Large intestine (tissue), 3 donors: ENCODE measurements at regions not wholly inside any gene's neighbourhood (a gene's known extent, or its start where the extent isn't known, plus 50 kb on each side); places are given as distances from the start of the nearest gene placed in this dataset.

Experiments used
- DNase-seq, 2 donors: peaks; one replicate each; pipeline versions ENCODE4 v3.0.0 to v3.0.0-alpha.2; 2013
- H3K27ac ChIP-seq: one replicate; pipeline ENCODE4 v1.5.1; 2013; ENCODE audit warnings: low read length
- H3K27me3 ChIP-seq: 2 replicates; pipeline ENCODE4 v1.6.1; 2013; ENCODE audit warnings: low read length; ENCODE audit not compliant: control insufficient read depth, insufficient read depth
- H3K36me3 ChIP-seq: 2 replicates; pipeline ENCODE4 v1.6.1; 2013; ENCODE audit warnings: low read length; ENCODE audit not compliant: control insufficient read depth, insufficient read depth
- H3K4me1 ChIP-seq: one replicate; pipeline ENCODE4 v1.6.1; 2013; ENCODE audit warnings: low read length; ENCODE audit not compliant: control insufficient read depth, insufficient read depth
- H3K4me3 ChIP-seq: one replicate; pipeline ENCODE4 v1.5.1; 2013; ENCODE audit warnings: low read length
- H3K9me3 ChIP-seq: one replicate; pipeline ENCODE4 v1.6.1; 2013; ENCODE audit warnings: mild to moderate bottlenecking, low read depth, low read length, moderate library complexity; ENCODE audit not compliant: control insufficient read depth
- WGBS: methylation state at CpG from one replicate; pipeline ENCODE4 v1.1.5; 2013; ENCODE audit warnings: low lambda C conversion rate; ENCODE audit not compliant: insufficient coverage; 5-methylcytosine and 5-hydroxymethylcytosine counted together

GRCh38 chr2:88815697-88816096 lies 124.2 kb downstream of the RPIA start:
- no peak for DNase-seq
- WGBS = no CpG with 5 or more reads among the region's 2 CpGs
- Histone ChIP-seq H3K4me1 (no peaks in the 10 kb centered on the region), H3K27me3 (no peaks in the 10 kb centered on the region), H3K36me3 (no peaks in the 10 kb centered on the region), H3K9me3 (no peaks in the 10 kb centered on the region), H3K27ac (no peak overlapping the region), H3K4me3 (no peak overlapping the region)

DNA sequence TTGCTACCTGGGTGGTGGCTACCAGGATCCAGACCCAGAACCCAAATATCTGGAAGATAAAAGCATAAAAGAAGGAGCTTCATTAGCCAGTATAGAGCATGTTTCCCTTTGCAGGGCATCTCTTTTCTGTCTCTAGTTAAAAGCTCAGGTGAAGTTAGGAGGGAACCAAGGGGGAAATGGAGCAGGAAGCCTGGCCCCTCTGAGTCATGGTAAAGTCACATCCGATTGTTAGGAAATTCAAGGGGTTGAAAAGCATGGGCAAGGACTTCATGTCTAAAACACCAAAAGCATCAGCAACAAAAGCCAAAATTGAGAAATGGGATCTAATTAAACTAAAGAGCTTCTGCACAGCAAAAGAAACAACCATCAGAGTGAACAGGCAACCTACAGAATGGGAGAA lies 126.9 kb downstream of the RPIA start:
- DNase-seq = no peak
- Histone ChIP-seq H3K36me3 (no peaks in the 10 kb centered on the region), H3K27me3 (no peaks in the 10 kb centered on the region), H3K4me1 (no peaks in the 10 kb centered on the region), H3K4me3 (no peak overlapping the region), H3K9me3 (no peaks in the 10 kb centered on the region), H3K27ac (no peak overlapping the region)
- no CpG with 5 or more reads among the region's 1 CpG for WGBS

- H3K36me3 ChIP-seq = no peaks in the 10 kb centered on the region
- no peaks in the 10 kb centered on the region for H3K4me1 ChIP-seq
- H3K4me3 ChIP-seq = no peak overlapping the region
- no peak overlapping the region for H3K27ac ChIP-seq
- DNase-seq = no peak
- WGBS = 75% methylated on average over 1 of the region's 6 CpGs
- no peaks in the 10 kb centered on the region for H3K9me3 ChIP-seq
- H3K27me3 ChIP-seq = peaks cover 5% of the 10 kb centered on the region
Measured at GRCh38 chr2:88824951-88825350, 133.5 kb downstream of the RPIA start.

- Histone ChIP-seq H3K4me1 (no peaks in the 10 kb centered on the region), H3K27ac (no peak overlapping the region), H3K9me3 (no peaks in the 10 kb centered on the region), H3K36me3 (no peaks in the 10 kb centered on the region), H3K4me3 (no peak overlapping the region), H3K27me3 (peaks cover 5% of the 10 kb centered on the region)
- DNase-seq = no peak
- whole genome bisulfite sequencing = no CpG with 5 or more reads among the region's 4 CpGs
Measured at GRCh38 chr2:88826399-88826798, 134.9 kb downstream of the RPIA start.

- DNase-seq = no peak
- H3K9me3 ChIP-seq = no peaks in the 10 kb centered on the region
- H3K4me1 ChIP-seq = no peaks in the 10 kb centered on the region
- no peak overlapping the region for H3K27ac ChIP-seq
- H3K36me3 ChIP-seq = no peaks in the 10 kb centered on the region
- WGBS = 100% methylated on average over 3 of the region's 6 CpGs
- peaks cover 5% of the 10 kb centered on the region for H3K27me3 ChIP-seq
- no peak overlapping the region for H3K4me3 ChIP-seq
Measured at GRCh38 chr2:88827821-88828220, 136.3 kb downstream of the RPIA start.

GRCh38 chr2:88828397-88829137 lies 137.1 kb downstream of the RPIA start:
- no peak for DNase-seq
- Histone ChIP-seq H3K4me1 (no peaks in the 10 kb centered on the region), H3K27ac (no peak overlapping the region), H3K9me3 (no peaks in the 10 kb centered on the region), H3K36me3 (no peaks in the 10 kb centered on the region), H3K27me3 (peaks cover 5% of the 10 kb centered on the region), H3K4me3 (no peak overlapping the region)
- no CpG with 5 or more reads among the region's 13 CpGs for WGBS

GRCh38 chr2:88829607-88830463 lies 138.4 kb downstream of the RPIA start:
- Histone ChIP-seq H3K4me3 (no peak overlapping the region), H3K4me1 (no peaks in the 10 kb centered on the region), H3K27me3 (peaks cover 5% of the 10 kb centered on the region), H3K27ac (no peak overlapping the region), H3K9me3 (no peaks in the 10 kb centered on the region), H3K36me3 (no peaks in the 10 kb centered on the region)
- 29% methylated on average over 2 of the region's 5 CpGs for WGBS
- DNase-seq = no peak

DNA sequence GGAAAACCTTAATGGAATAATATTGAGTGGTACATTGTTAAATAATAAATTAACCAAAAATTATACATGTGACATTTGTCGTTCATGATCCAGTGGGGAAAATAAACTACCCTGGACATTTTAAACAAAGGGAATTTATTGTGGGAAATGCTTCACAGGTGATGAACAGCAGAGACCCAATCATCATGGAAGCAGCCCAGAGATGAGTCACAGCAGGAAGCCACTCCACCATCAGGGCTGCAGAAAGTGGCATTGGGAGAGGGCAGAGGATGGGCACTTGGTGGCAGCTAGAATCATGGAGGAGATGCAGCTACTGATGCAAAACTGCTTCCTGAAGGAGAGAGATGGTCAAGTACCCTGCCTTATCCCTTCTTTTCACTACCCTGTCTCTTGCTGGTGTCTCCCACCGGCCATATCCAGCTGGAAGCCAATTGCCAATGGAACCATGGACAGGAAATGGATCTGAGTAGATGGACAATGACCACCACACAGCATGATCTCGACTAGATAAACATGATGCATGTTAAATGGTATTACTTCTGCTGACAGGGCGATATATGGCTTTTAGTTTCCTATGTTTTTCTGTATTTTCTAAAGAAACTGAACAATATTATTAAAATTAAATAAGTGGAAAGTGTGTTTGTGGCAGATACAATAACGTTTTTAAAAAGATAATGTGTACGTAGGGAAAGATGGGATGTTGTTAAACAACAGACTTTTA lies 139.8 kb downstream of the RPIA start:
- no peak for DNase-seq
- Histone ChIP-seq H3K4me3 (no peak overlapping the region), H3K27ac (no peak overlapping the region), H3K27me3 (peaks cover 5% of the 10 kb centered on the region), H3K4me1 (no peaks in the 10 kb centered on the region), H3K36me3 (no peaks in the 10 kb centered on the region), H3K9me3 (no peaks in the 10 kb centered on the region)
- 40% methylated on average over 2 of the region's 6 CpGs for WGBS

GRCh38 chr2:88831792-88832248 lies 140.3 kb downstream of the RPIA start:
- Histone ChIP-seq H3K9me3 (no peaks in the 10 kb centered on the region), H3K27ac (no peak overlapping the region), H3K4me1 (no peaks in the 10 kb centered on the region), H3K4me3 (no peak overlapping the region), H3K27me3 (peaks cover 5% of the 10 kb centered on the region), H3K36me3 (no peaks in the 10 kb centered on the region)
- WGBS = no CpG with 5 or more reads among the region's 7 CpGs
- DNase-seq = peak; percentile 15 to 16

DNA sequence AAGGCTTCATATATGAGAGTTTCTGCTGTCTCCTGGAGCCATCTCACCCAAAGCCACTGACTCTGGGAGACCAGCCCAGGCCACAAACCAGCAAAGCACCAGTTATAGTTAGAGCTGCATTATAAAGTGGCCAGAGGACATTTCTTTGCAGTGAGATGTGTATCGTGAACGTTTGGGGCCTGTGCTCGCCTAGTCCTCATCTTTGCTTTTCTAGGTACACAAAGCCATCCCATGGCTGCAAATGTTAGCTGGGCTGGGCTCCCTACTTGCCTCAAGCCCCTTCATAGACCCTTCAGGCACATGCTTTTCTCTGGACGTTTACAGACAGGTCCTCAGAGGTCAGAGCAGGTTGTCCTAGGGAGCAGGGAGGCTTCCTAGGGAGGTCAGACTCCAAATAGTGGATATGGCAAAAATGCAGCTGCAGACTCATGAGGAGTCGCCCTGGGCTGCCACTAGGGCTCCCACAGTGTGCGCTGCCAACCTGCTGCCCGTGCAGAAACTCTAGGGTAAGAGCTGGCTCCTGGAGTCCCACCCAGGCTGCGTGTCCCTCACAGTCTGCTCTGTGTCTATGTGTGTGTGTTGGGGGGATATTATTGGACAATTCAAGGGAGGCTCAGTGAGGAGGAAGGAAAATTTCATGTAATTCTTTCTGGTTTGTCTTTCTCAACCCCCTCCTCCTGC lies 141.0 kb downstream of the RPIA start:
- Histone ChIP-seq H3K9me3 (no peaks in the 10 kb centered on the region), H3K27ac (no peak overlapping the region)
- DNase-seq = no peak

More for the DNA sequence above, 141.0 kb downstream of the RPIA start:
- H3K36me3 ChIP-seq = no peaks in the 10 kb centered on the region
- no CpG with 5 or more reads among the region's 8 CpGs for WGBS
- peaks cover 5% of the 10 kb centered on the region for H3K27me3 ChIP-seq
- H3K4me1 ChIP-seq = no peaks in the 10 kb centered on the region
- H3K4me3 ChIP-seq = no peak overlapping the region
